ENCODE measurements at regions not wholly inside any gene's neighbourhood (a gene's known extent, or its start where the extent isn't known, plus 50 kb on each side); places are given as distances from the start of the nearest gene placed in this dataset.

DNA sequence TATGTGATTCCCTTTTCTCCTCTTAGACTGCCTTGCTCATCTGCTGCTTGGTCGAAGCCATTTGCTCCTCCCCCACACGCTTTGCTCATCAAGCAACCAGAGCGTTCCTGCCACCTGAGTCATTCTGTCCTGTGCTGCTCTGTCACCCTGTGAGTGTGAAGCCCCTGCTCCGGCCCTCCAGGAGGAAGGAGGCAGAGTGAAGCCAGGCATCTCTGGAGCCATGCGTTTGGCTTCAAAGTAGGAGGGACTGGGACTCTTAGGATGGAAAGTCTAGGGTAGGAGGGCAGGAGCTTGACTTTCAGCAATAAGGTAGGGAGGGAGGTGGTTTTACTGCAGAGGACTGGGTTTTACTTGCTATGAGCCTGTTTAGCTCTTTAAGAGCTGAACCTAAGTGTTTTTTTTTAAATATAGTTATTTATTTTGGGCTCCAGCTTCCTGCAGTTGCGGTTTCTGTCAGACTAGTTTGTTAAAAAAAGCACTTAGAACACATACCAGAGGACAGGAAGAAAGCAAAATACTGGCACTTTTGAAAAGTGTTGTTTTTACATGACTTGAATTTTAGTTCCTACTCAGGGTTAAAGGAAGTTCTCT lies 63.6 kb downstream of the SPINK2 start:
- DNase-seq (ENCODE audit: low spot score): peak; percentile 78

DNA sequence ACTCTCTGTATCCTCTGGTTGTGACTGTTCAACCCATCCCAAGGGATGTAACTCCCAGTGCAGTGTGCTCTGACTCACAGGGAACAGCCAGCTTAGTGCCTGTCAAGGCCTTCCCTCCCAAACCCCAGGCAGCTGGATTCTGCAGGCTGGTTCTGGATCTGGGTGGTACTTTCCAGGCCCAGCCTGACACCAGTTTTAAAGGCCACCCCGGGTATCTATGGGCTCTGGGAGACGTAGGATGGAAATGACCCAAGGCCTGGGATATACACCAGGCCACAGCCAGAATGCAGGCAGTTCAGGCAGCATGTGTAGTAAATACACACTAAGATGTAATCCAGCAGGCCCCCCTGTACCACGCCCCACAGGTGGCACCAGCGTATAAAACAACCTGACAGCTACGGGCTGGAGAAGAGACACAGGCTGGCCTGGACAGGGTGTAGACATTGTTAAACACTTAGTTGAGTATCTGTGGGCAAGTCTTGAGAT lies 64.2 kb downstream of the SPINK2 start:
- DNase-seq (ENCODE audit: low spot score): peak; percentile 47

DNA sequence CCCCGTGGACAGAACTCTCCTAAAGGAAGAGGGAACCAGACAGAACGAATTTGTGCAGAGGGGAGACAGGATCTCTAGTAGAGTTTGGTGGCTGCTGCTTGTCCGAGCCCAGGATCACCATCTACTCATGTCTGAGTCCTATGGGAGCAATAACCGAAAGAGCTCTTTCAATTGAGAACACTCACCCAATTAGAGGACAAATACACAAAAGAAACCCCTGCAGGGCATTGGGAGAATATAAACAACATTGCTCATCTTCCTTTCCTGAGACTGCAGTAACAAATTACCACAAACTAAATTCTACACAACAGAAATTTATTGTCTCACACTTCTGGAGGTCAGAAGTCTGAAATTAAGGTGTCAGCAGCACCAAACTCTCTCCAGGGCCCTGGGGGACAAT lies 65.6 kb downstream of the SPINK2 start:
- no peak for DNase-seq (ENCODE audit: low spot score)

DNA sequence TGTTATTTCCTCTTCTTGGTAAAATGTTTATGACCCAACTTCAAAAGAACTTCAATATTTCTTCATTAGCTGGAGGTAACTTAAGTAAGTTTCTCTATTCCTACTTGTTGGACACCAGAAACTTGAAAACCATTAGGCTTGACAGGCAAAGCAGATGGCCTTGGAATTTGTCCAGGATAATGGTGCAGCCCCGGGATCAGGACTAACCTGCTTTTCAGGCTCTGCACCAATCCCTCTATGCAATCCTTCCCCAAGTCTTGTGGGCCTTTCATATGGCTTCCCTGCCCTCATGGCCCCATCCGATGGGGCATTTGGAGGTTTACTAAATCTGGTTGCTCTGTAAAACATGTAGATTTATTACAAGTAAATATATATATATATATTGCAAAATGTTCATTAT lies 68.5 kb downstream of the SPINK2 start:
- no peak for DNase-seq (ENCODE audit: low spot score)

DNA sequence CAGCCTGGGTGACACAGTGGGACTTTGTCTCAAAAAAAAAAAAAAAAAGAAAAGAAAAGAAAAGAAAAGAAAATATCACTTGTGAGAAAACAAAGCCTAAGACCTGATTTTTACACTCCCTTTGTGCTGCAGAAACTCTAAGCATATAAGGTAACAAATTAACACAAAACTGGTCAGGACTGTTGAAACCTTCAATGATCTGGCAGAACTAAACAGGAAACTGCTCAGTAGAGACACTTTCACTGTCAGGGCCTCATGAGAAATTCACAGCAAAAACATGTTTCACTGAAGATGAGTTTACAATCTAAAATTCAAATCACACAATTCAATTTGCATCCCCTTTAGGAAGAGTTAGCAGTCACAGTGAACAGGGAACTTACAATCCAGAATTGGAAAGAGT lies 69.1 kb upstream of the HOPX start:
- no peak for DNase-seq (ENCODE audit: low spot score)

DNA sequence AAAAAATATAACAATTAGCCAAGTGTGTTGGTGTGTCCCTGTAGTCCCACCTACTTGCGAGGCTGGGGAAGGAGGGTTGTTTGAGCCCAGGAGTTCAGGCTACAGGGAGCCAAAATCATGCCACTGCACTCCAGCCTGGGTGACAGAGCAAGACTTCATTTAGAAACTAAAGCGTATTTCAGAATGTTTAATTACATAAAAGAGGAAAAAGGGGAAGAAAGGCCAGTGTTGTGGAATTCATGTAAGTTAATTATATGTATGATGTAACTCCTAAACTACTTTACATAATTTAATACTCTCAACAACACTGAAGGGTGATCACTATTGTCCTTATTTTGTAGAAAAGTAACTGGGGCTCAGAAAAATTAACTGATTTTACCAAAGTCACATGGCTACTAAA lies 67.2 kb upstream of the HOPX start:
- DNase-seq (ENCODE audit: low spot score): no peak

DNA sequence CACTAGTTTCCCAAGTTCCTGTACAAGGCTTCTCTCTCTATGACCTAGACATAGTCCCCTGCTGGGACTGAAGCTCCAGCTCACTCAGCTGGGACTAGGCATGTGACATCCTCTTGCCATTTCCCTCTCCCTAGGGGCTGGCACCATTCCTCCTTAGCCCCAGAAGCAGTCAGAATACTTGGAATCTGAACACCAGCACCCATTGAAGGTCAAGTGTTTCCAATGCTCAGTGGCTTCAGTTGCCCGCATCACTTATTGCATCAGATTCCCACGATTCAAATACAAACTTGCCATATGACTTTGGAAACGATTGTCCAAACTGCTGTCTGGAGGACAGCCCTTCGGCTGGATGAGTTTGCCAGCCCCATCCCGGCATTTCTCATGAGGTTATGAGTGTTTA lies 65.5 kb upstream of the HOPX start:
- DNase-seq (ENCODE audit: low spot score): no peak

DNA sequence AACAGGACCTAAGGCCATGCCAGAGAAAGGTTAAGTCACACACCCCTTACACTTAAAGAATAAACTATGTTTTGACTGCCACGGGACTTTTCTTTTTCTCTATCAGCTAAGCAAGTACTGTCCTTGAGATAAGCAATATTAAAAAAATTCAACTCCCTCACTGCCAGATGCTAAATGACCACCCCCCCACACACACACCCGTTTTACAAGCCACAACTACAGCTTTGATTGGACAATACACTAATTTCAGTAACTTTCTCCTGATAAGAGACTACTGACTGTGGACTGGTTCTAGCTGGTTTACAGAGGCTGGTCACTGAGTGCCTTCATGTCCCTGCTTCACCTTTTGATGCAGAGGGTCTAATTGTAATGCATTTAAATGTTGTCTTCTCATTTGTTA lies 63.9 kb upstream of the HOPX start:
- DNase-seq (ENCODE audit: low spot score): no peak

DNA sequence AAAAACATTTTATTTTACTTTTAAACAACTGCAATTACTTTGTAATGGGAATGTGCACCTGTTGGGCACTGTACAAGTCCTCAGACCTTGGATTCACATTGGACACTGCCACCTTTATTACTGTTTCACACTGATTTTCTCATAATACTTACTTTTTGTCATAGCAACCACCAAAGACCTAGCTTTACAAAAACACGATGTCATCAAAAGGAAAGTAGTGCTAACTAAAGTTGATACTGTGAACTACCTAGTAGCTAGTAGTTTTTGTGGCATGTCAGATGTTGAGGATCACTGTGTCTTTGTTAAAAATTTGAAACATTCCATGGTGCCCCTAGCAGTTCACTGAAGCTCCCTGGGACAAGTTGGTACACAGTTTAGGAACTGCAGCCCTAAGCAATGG lies 62.9 kb upstream of the HOPX start:
- DNase-seq (ENCODE audit: low spot score): no peak

DNA sequence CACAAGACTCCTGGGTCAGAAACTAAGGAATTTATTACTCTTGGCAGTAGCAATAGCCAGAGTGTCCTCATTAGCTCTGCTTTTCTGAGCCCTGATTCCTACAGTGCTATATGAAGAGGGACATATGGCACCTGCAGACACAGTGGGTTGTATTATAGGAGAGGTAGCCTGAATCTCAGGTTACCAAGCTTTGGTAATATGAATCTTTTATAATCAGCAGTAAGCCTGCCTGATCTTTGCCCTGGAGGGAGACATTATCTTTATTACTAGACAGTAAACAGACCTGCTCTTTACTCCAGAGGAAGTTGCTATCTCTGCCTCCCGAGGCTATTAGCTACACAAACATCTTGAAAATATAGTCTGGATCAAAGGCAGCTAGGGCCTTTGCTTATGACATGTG lies 62.5 kb upstream of the HOPX start:
- DNase-seq (ENCODE audit: low spot score): no peak

DNA sequence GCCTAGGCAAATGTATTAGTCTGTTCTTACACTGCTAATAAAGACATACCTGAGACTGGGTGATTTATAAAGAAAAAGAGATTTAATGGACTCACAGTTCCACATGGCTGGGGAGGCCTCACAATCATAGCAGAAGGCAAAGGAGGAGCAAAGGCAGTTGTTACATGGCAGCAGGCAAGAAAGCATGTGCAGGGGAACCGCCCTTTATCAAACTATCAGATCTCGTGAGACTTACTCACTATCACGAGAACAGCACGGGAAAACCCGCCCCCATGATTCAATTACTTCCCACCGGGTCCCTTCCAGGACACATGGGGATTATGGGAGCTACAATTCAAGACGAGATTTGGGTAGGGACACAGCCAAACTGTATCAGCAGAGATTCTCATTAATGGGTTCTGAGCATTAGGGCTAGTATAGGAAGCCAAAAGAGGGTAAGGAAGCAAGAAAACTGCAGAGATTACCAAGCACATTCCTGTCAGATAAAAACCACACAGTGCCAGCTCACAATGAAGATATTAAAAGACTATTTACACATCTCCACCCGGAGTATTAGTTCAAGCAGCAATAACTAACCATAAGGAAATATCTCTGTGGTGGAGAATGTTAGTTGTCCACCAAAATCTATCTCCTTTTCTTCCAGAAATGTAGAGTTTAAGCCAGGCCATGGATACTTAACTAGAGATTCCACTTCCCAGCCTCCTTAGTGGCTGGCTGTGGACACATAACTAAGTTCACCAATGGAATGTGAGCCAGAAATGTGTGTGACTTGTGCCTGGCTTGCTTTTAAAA lies 61.2 kb upstream of the HOPX start:
- DNase-seq (ENCODE audit: low spot score): no peak

DNA sequence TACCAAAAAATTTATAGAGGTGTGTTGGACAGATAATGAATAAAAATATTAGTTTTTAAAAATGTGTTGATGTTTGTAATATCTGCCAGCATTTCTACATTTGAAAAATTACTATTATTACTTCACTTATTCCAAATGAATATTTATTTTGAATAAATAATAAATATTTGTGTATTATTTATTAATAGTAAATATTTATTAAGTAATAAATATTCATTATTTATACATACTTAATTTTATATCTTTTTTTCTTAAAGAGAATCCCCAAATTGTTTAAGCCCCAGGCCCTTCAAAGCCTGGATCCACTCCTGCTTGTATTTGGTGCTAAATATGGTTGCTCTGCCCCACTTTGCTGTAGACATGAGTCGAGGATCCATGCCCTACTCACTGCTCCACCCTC lies 60.5 kb upstream of the HOPX start:
- no peak for DNase-seq (ENCODE audit: low spot score)

DNA sequence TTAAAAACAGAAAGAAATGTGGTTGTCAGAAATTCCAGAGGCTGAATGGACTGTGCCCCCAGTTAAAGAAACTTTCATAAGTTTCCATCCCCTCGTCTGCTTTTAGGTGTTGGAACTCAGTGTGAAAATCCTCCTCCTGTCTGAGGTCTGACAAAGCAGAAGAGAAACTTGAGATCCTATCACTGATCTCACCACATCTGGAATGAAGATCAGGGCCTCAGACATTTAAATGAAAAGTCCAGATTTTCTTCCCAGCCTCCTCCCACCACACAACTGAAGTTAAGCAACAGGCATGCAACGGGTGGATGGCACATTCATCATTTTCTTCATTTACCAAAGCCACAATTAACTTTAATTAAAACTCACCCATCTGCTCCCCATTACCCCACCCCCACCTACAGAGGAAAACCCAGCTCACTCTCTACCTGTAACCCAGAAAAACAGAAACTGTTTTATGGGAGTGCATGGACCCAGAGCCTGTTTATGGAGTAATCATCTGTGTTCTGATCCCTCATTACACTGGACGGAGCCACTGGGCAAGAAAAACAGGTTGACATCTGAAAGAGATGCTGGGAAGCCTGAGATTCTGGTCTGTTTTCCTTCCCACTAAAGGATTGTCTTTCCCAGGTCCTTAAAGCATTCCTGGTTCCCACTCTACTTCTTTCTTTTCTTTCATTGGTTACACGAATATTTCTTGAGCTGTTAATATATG lies 58.1 kb upstream of the HOPX start:
- no peak for DNase-seq (ENCODE audit: low spot score)

DNA sequence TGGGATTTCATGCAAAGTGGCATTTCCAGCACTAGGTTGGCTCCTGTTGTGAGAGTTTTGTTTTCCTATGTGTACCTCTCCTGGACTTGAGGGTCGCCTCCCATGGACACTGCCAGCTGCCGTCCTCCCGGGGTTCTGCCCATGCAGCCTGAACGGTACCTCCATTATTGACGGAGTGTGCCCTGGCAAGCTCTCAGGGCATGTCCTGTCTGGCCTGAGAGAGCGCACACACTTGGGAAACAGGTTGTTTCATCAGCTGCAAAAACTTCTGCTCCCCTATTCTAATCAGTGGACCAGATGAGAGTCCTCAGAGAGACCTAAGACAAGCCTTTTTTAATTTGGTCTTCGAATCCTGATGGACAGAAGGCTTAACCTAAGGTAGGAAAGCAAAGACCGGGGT lies 56.6 kb upstream of the HOPX start:
- DNase-seq (ENCODE audit: low spot score): no peak

DNA sequence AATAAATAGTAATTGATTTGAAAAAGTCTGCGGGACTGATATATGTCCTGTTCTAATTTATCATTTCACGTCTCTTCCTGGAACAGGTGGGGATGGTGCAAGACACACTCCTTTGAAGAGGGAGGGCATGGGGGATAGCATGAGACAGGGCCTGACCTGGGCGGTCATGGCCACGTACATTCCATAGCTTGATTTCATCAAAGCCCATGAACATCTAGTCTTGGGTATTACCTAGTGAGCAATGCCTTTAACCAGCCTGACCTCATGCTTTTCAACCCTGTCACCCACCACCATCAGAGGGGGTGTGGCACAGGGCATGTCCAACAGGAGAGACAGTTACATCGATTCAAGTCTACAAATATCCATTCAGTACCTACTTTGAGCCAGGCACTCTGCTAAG lies 52.3 kb upstream of the HOPX start:
- DNase-seq (ENCODE audit: low spot score): no peak

DNA sequence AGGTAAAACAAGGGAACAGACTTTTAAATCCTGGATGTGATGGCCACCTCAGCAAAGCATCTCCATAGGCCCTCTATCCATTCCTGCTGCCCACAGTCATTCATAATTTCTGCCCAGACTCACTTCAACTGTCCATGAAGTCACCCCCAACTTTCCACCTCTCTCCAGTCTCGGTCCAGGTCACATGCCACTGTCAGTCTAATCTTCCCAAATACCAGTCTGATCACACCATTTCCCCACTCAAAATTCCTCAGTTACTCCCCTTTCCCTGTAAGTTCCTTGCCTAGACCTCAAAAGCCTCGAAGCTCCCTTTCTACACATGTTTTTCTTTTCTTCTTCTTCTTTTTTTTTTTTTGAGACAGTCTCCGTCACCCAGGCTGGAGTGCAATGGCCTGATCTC lies 51.2 kb upstream of the HOPX start:
- no peak for DNase-seq (ENCODE audit: low spot score)

DNA sequence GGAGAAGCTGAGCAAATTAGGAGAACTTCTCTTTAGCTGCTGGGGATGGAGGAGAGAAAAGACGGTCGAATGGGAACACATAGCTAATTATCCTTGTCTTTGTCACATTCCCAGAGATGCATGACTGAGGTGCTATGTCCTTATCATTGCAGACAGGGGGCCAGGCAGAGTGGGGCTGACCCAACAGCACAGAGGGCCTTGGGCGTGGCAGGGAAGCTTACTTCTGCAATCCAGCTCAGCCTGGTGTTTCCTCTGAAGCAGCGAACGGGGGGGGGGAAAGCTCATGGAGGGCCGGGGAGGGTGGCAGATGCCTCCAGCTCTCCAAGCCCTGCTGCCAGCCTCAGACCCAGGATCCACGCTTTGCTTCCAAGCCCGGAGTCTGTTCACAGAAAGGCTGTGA lies 50.8 kb upstream of the HOPX start:
- DNase-seq (ENCODE audit: low spot score): no peak

All from CD4-positive, alpha-beta T cell treated with Interleukin-6 at 100 ng/mL for 8 hours (primary cell).